GM10266 (cell line): ENCODE measurements at regions not wholly inside any gene's neighbourhood (a gene's known extent, or its start where the extent isn't known, plus 50 kb on each side); places are given as distances from the start of the nearest gene placed in this dataset.

ENCODE experiments used
- DNase-seq: peaks from one replicate; pipeline ENCODE4 v3.0.0; 2012; ENCODE audit errors: extremely low spot score
- TF ChIP-seq, protein P1 (sequence below): IDR thresholded peaks from 2 replicates; pipeline ENCODE4 v1.5.1; 2012; ENCODE audit warnings: mild to moderate bottlenecking, low read depth; ENCODE audit not compliant: control insufficient read depth, insufficient read depth; ENCODE audit errors: missing control alignments

DNA sequence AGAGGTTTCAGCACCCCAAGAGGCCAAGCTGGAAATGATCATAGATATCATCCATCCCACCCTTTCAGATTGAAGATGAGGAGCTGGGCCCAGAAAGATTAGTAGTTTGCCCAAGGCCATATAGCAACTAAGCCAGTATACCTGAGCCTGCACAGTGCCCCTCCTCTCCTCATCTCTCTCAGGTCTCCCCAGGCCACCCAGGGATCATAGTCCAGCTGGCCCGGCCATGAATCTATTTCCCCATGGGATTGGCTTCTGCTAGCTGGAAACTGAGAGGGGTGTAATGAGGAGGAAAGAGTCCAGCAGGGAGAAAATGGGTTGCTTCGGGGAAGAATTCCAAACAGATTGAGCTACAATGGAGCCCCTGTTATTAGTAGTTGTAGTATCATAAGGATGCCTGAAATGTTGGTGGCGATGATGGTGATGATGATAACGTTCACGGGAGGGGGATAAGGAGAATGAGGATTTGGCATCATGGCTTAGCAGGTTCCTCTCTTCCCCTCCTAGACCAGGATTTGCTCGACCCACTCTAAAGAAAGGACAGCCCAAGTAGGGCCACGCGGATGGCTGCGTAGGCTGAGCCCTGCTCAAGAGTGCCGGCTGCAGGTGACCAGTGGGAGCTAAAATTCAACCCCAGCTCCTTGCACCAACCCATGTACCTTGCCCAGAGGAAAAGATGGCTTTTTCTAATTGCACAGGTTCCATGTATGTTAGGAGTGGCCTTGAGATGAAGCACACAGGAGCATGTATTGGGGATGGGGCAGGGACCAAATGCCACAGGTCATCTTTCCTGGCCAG lies 117.8 kb upstream of the PJA1 start:
- no peak for DNase-seq
- TF ChIP-seq, protein P1, sequence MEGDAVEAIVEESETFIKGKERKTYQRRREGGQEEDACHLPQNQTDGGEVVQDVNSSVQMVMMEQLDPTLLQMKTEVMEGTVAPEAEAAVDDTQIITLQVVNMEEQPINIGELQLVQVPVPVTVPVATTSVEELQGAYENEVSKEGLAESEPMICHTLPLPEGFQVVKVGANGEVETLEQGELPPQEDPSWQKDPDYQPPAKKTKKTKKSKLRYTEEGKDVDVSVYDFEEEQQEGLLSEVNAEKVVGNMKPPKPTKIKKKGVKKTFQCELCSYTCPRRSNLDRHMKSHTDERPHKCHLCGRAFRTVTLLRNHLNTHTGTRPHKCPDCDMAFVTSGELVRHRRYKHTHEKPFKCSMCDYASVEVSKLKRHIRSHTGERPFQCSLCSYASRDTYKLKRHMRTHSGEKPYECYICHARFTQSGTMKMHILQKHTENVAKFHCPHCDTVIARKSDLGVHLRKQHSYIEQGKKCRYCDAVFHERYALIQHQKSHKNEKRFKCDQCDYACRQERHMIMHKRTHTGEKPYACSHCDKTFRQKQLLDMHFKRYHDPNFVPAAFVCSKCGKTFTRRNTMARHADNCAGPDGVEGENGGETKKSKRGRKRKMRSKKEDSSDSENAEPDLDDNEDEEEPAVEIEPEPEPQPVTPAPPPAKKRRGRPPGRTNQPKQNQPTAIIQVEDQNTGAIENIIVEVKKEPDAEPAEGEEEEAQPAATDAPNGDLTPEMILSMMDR: no peak

DNA sequence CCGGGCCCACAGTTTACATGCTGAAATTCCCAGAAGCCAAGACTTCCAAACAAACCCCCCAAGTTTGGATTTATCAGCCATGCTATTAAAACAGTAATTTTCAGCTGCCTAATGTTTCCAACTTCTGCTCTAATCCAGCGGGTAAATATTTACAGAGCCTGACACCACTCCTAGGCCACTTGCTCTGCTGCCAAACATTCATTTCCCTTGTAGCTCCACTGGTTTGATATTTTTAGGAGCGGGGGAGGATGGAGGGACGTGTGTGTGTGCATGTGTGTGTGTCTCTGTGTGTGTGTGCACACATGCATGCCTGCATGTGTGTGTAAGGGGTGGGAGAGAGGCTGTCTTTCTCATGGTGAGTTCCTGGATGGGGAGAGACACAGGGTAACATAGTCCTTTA lies 115.7 kb upstream of the PJA1 start:
- TF ChIP-seq, protein P1: no peak

DNA sequence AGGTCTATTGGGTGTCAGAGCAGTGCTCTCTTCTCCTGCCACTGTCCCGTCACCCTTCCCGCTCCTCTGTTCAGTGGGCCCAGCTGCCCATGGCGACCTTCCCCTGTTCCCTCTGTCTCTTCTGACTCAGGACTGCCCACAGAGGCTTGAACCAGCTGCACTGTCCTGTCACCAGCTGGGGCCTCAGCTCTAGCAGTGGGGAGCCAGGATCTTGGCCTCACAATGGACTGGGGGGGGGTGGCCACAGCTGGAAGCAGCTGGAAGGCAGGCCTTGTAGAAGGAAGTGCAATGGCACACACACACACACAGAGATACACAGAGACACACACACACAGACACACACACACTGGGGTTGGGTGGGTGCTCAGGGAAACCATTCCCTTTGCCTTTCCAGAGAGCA lies 114.0 kb upstream of the PJA1 start:
- TF ChIP-seq, protein P1: no peak
- no peak for DNase-seq

More for the DNA sequence above, 115.7 kb upstream of the PJA1 start:
- no peak for DNase-seq

DNA sequence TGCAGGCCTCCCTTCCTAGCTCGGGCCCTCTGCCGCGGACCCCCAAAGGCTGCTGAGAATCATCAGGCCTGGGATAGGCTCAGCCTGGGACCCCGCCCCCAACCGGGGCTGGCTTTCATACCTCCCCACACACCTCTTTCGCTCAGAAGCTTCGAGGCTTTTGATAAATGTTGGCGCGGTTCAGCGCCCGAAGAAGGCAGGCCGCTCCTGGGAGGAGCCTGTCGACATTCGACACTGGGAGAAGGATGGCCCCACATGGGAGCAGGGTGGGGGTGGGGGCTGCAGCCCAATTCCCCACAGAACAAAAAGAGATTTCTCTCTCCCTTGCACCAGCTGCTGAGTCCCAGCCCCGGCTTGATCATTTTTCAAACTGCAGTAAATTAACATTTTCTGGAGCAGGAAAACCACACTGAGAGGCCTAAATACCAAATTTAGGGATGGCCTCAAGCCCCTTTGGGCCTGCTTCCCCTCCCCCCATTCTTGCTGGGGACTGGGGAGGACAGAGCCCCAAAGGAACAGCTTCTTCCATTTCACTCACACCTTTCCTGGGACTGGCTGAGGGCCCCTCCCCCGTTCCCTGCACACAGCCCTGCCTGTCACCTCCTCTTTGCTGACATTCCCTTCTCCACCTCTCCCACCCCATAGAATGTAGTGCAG lies 112.9 kb upstream of the PJA1 start:
- TF ChIP-seq, protein P1: no peak
- no peak for DNase-seq

DNA sequence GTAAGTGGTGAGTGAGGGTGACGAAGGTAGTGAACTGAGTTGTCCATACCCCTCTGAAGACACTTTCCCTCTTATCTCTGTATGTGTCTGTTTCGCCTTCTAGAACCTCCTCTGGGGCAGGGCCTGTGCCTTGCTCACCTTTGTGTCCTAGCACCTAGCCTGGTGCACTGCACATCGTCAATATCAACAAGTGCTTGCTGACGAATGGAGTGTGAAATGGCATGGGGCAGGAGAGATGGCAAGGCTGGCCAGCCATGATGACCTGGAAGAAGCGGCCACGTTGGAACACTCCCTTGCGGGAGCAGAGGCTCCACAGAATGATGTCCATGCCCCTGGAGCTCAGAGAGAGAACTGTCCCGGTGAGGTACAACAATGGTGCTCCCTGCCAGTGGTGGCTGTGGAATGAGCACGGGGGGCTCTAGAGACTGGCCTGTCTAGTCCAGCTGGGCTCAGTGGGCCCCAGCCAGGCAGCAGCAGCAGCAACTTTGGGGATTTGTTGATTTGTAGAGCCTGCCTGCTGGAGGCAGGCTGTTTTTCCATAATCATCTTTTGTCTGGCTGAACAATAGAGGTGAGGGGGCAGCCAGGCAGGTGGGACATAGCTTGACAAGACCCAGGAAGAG lies 112.2 kb upstream of the PJA1 start:
- no peak for DNase-seq
- TF ChIP-seq, protein P1: no peak

DNA sequence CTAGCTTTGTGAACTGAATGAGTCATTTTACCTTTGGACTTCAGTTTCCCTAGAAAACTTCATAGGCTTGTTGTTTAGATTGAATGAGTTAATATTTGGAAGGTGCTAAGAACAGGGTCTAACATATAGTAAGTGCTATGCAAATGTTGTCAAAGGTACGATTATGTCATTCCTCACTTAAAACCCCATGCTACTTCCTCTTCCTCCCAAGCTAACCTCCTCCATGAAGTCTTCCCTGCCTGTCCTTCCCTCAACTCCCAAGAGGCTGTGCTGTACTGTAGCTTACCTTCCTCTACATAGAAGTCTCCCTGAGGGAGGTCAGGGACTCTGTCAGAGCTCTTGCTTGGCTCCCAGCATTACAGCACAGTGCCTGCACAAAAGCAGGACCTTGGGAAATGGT lies 103.4 kb upstream of the PJA1 start:
- DNase-seq: no peak
- TF ChIP-seq, protein P1: no peak
